ENCODE measurements at regions not wholly inside any gene's neighbourhood (a gene's known extent, or its start where the extent isn't known, plus 50 kb on each side); places are given as distances from the start of the nearest gene placed in this dataset.

DNA sequence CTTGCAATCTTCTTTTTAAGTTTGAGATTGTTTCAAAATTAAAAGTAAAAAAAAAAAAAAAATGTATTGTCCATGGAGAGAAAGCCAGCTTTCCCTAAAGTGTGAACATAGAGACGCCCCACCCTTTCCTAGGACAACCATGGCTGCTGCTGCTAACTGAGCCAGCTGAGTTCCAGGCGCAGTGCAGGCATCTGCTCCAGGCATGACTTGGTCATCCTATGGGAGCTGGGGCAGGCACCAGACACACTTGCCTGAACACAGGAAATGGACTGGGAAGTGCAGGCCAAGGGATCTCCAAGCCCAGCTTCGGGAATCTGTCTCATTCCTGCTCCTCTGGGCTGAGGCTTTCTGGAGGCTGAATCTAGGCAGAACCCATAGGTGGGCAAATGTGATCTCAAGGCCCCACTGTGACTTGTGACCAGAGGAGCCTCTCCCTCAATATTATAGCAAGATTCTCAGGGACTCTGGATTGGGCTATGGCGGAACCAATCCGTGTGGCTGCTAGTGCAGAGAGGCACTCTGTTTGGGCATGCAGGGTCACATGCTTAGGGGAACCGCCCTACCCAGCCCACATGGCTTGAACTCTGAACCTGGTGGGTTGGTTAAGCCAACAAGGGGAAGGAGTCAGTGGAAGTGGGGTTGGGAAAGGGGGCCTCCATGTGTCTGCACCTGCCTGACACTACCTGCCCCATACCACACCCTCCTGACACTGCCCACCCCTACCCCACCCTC is 138.2 kb upstream of the CST7 start:
- H3K4me2 ChIP-seq (ENCODE audit: low read length) = no peak overlapping the region
- no peak overlapping the region for H3K27ac ChIP-seq (ENCODE audit: low read depth, low read length)
- no peaks in the 10 kb centered on the region for H3K9me2 ChIP-seq (replicated peaks; ENCODE audit: control insufficient read depth, low read length)
- H3K4me3 ChIP-seq (ENCODE audit: low read length) = no peak overlapping the region
- no peaks in the 10 kb centered on the region for H3K36me3 ChIP-seq (ENCODE audit: control insufficient read depth, low read length)
- H3F3A ChIP-seq (ENCODE audit: control insufficient read depth, insufficient read depth) = no peaks in the 10 kb centered on the region
- no peak for TF ChIP-seq EZH2phosphoT487 (IDR thresholded peaks at IDR 0.05; ENCODE audit: borderline replicate concordance, low read length)
- TF ChIP-seq, protein P1, sequence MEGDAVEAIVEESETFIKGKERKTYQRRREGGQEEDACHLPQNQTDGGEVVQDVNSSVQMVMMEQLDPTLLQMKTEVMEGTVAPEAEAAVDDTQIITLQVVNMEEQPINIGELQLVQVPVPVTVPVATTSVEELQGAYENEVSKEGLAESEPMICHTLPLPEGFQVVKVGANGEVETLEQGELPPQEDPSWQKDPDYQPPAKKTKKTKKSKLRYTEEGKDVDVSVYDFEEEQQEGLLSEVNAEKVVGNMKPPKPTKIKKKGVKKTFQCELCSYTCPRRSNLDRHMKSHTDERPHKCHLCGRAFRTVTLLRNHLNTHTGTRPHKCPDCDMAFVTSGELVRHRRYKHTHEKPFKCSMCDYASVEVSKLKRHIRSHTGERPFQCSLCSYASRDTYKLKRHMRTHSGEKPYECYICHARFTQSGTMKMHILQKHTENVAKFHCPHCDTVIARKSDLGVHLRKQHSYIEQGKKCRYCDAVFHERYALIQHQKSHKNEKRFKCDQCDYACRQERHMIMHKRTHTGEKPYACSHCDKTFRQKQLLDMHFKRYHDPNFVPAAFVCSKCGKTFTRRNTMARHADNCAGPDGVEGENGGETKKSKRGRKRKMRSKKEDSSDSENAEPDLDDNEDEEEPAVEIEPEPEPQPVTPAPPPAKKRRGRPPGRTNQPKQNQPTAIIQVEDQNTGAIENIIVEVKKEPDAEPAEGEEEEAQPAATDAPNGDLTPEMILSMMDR (IDR thresholded peaks at IDR 0.05; ENCODE audit: low read depth, low read length, poor library complexity, severe bottlenecking) = no peak
- H3K4me1 ChIP-seq (ENCODE audit: control insufficient read depth, low read length) = no peaks in the 10 kb centered on the region
- H4K20me1 ChIP-seq (ENCODE audit: control insufficient read depth, insufficient read depth, low read depth, low read length) = no peaks in the 10 kb centered on the region
- H3K27me3 ChIP-seq (ENCODE audit: control insufficient read depth, low read length) = no peaks in the 10 kb centered on the region
- no peaks in the 10 kb centered on the region for H3K9me3 ChIP-seq (ENCODE audit: control insufficient read depth, insufficient read depth, low read length)
- no peaks in the 10 kb centered on the region for H3K79me2 ChIP-seq (ENCODE audit: control insufficient read depth, low read length)

DNA sequence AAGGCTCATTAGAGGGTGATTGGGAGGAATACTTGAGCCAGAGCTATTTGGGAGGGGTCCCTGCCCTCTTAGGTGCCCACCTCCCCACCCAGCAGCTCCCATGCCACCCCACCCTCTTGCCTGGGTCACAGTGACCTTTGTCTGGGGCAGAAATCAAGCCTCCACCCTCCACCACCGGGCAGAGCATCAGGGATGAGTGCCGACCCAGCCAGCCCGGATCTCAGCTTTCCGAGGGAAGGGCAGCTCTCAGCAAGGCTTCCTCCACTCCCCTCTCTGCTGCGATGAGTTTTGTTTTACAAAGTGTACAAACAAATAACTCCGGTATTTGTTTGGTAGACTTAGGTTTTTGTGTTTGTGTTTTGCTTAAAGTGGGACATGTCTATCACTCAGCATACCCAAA is 136.7 kb upstream of the CST7 start:
- H3K36me3 ChIP-seq (ENCODE audit: control insufficient read depth, low read length) = no peaks in the 10 kb centered on the region
- no peaks in the 10 kb centered on the region for H3K9me3 ChIP-seq (ENCODE audit: control insufficient read depth, insufficient read depth, low read length)
- no peaks in the 10 kb centered on the region for H3K27me3 ChIP-seq (ENCODE audit: control insufficient read depth, low read length)
- TF ChIP-seq EZH2phosphoT487 (IDR thresholded peaks at IDR 0.05; ENCODE audit: borderline replicate concordance, low read length) = no peak
- TF ChIP-seq, protein P1 (IDR thresholded peaks at IDR 0.05; ENCODE audit: low read depth, low read length, poor library complexity, severe bottlenecking) = no peak
- no peak overlapping the region for H3K4me3 ChIP-seq (ENCODE audit: low read length)
- no peak overlapping the region for H3K27ac ChIP-seq (ENCODE audit: low read depth, low read length)
- no peak overlapping the region for H3K4me2 ChIP-seq (ENCODE audit: low read length)
- H3F3A ChIP-seq (ENCODE audit: control insufficient read depth, insufficient read depth) = no peaks in the 10 kb centered on the region
- H3K79me2 ChIP-seq (ENCODE audit: control insufficient read depth, low read length) = no peaks in the 10 kb centered on the region
- H3K4me1 ChIP-seq (ENCODE audit: control insufficient read depth, low read length) = no peaks in the 10 kb centered on the region
- no peaks in the 10 kb centered on the region for H3K9me2 ChIP-seq (replicated peaks; ENCODE audit: control insufficient read depth, low read length)
- H4K20me1 ChIP-seq (ENCODE audit: control insufficient read depth, insufficient read depth, low read depth, low read length) = no peaks in the 10 kb centered on the region

DNA sequence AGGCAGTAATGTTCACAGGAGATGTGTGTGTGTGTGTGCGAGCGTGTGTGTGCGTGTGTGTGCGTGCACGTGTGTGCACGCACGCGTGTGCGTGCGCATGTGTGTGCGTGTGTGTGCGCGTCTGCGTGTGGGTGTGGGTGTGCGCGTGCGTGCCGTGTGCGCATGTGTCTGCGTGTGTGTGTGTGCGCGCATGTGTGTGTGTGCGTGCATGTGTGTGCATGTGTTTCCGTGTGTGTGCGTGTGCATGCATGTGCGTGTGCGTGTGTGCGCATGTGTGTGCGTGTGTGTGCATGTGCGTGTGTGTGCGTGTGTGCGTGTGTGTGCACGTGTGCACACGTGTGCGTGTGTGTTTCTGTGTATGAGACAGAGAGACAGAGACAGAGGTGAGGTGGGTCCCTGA is 136.0 kb upstream of the CST7 start:
- no peaks in the 10 kb centered on the region for H4K20me1 ChIP-seq (ENCODE audit: control insufficient read depth, insufficient read depth, low read depth, low read length)
- H3K27me3 ChIP-seq (ENCODE audit: control insufficient read depth, low read length) = no peaks in the 10 kb centered on the region
- TF ChIP-seq, protein P1 (IDR thresholded peaks at IDR 0.05; ENCODE audit: low read depth, low read length, poor library complexity, severe bottlenecking) = no peak
- no peak for TF ChIP-seq EZH2phosphoT487 (IDR thresholded peaks at IDR 0.05; ENCODE audit: borderline replicate concordance, low read length)
- no peaks in the 10 kb centered on the region for H3K36me3 ChIP-seq (ENCODE audit: control insufficient read depth, low read length)
- H3K9me3 ChIP-seq (ENCODE audit: control insufficient read depth, insufficient read depth, low read length) = no peaks in the 10 kb centered on the region
- no peaks in the 10 kb centered on the region for H3F3A ChIP-seq (ENCODE audit: control insufficient read depth, insufficient read depth)
- no peak overlapping the region for H3K27ac ChIP-seq (ENCODE audit: low read depth, low read length)
- H3K9me2 ChIP-seq (replicated peaks; ENCODE audit: control insufficient read depth, low read length) = no peaks in the 10 kb centered on the region
- no peak overlapping the region for H3K4me2 ChIP-seq (ENCODE audit: low read length)
- H3K4me1 ChIP-seq (ENCODE audit: control insufficient read depth, low read length) = no peaks in the 10 kb centered on the region
- H3K4me3 ChIP-seq (ENCODE audit: low read length) = no peak overlapping the region
- no peaks in the 10 kb centered on the region for H3K79me2 ChIP-seq (ENCODE audit: control insufficient read depth, low read length)

All from DOHH2 (cell line).